Iris pigment epithelial cell (primary cell): ENCODE measurements at regions not wholly inside any gene's neighbourhood (a gene's known extent, or its start where the extent isn't known, plus 50 kb on each side); places are given as distances from the start of the nearest gene placed in this dataset.
A peak's percentile ranks its signal among the peaks of the same experiment; 100 is the strongest.

Source experiments
- DNase-seq: peaks from one replicate; pipeline ENCODE4 v3.0.0-alpha.2; 2011; ENCODE audit warnings: low read depth

- no peak for DNase-seq
Observed at GRCh38 chr3:106755336-106755735, 621.9 kb upstream of the CCDC54 start.

GRCh38 chr3:106756901-106757300 is 620.3 kb upstream of the CCDC54 start:
- DNase-seq = no peak

DNA sequence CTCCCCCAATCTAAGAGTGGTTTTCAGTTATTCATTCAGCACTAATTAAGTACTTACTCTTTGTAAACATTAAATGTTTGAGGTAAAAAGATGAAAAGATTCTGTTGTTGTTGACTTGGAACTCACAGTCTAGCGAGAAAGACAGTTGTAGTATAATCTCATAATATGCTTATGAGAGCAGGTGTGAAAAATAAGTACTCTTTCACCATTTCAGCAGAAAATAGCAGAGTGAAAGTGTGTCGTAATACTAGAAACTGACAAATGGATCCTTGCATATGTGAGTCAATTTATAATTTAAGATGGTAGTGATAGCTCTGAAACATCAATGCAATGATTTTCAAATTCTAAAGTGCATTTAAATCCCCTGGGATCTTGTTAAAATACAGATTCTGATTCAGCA is 618.8 kb upstream of the CCDC54 start:
- DNase-seq = no peak

DNA sequence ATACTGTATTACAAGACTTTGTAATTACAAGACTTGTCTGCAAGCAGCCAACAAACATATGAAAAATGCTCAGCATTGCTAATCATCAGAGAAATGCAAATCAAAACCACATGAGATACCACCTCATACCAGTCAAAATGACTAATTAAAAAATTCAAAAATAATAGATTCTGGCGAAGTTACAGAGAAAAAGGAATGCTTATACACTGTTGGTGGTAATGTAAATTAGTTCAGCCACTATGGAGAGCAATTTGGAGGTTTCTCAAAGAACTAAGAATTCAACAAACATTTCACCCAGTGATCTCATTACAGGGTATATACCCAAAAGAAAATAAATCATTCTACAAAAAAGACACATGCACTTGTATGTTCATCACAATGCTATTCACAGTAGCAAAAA is 617.5 kb upstream of the CCDC54 start:
- no peak for DNase-seq

DNA sequence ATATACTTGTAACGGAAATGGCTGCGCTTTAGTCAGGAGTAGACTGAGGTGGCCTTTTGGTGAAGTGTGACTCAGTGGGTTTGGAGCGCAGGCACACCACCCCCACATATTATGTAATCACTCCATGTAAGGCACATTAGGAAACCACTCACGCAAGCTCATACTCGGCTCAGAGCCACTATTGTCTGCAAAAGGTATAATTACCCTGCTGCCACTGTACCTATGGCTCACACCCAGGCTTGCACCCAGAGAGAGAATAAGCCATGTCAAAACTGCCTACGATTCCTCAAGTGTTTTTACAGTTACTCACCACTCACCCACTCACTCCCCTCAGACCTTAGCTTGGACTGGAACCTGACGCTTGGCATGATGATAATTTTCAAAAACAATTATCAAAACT is 611.9 kb upstream of the CCDC54 start:
- DNase-seq = peak; percentile 94

DNA sequence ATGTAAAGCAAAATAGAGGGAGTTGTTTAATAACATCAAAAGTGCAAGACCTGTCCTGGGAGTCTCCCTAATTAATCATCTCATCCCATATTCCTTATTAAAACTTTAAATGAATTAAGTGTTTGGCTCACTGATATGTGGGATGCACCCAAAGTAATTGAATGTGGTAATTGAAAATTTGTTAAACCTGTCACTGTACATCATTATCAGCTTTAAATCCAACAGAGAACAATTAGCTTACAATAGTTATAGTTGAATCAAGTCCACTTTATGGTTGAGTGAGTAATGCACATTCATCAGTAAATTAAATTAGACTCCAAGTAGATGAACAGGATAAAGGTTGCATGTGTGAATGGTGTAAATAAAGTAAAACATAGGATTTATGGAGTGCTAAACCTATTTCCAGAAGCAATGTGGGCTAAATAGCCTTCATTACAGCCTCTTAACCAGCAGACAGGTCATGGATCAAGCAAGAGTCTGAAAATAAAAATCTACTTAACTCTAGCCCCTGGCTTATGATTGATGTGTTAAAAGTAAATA is 608.2 kb upstream of the CCDC54 start:
- DNase-seq = no peak

GRCh38 chr3:106773795-106774194 is 603.4 kb upstream of the CCDC54 start:
- no peak for DNase-seq

DNA sequence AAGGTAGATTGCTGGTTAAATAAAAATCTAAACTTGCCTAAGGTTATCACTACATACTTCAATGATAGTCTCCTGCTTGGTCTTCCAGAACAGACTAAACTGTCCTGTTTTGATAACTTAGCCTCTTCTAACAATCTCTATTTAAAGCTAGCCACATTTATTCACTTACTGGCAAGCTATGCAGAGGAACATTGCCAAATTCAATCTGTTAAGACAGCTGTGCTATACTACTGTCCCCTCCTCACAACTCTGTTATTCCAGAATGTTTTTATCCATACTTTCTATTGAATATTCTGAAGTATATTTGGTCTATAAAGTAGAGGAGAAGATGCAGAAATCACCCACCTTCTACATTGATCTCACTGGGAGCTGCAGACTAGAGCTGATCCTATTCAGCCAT is 594.0 kb upstream of the CCDC54 start:
- DNase-seq = no peak

DNA sequence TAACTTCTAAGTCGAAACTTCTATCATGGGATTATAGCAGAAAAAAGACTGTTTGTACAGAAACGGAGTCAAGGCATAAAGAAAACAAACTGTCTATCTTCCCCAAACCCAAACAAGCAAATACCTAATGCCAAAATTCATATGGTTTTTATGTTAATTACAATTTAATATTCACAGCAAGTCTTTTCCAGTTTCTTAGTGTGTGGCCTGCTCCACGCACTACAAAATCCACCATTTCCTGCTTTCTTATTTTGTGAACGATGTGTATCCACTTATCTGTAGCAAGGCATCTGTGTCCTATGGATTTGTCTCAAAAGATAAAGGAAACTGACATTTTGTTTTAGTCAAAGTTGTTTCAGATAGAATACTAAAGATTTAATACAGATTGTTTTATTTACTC is 588.0 kb upstream of the CCDC54 start:
- no peak for DNase-seq

GRCh38 chr3:106792716-106793115 is 584.5 kb upstream of the CCDC54 start:
- DNase-seq = peak; percentile 46

GRCh38 chr3:106794442-106794841 is 582.8 kb upstream of the CCDC54 start:
- DNase-seq = no peak

- no peak for DNase-seq
Observed at GRCh38 chr3:106795553-106795952, 581.7 kb upstream of the CCDC54 start.

GRCh38 chr3:106797461-106797860 is 579.8 kb upstream of the CCDC54 start:
- DNase-seq = no peak

DNA sequence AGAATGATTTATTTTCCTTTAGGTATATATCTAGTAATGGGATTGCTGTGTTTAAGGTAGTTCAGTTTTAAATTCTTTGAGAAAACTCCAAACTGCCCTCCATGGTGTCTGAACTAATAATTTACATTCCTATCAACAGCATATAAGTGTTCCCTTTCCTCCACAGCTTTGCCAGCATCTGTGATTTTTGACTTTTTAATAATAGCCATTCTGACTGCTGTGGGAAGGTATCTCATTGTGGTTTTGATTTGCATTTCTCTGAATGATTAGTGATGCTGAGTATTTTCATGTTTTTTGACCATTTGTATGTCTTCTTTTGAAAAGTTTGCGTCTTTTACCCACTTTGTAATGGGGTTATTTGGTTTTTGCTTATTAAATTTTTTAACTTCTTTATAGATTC is 571.6 kb upstream of the CCDC54 start:
- DNase-seq = no peak

DNA sequence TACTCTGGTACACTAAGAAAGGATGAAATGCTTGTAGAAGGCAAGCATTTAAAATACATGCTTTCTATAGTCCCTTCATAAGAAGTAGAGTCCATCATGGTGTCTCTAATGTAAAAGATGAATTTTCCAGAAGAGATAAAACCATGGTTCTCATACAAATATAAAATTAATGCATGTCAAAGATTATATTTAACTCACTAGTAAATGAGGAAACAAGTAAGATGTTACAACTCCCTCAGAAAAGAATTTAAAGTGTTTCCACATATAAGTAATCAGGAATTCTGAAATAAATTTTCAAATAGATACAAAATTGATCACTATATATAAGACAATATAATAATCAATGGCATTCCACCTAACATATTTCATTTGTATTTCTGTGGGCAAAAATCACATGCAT is 570.3 kb upstream of the CCDC54 start:
- DNase-seq = no peak

- DNase-seq = no peak
Observed at GRCh38 chr3:106809041-106809440, 568.2 kb upstream of the CCDC54 start.

GRCh38 chr3:106809623-106810299 is 567.5 kb upstream of the CCDC54 start:
- no peak for DNase-seq

DNA sequence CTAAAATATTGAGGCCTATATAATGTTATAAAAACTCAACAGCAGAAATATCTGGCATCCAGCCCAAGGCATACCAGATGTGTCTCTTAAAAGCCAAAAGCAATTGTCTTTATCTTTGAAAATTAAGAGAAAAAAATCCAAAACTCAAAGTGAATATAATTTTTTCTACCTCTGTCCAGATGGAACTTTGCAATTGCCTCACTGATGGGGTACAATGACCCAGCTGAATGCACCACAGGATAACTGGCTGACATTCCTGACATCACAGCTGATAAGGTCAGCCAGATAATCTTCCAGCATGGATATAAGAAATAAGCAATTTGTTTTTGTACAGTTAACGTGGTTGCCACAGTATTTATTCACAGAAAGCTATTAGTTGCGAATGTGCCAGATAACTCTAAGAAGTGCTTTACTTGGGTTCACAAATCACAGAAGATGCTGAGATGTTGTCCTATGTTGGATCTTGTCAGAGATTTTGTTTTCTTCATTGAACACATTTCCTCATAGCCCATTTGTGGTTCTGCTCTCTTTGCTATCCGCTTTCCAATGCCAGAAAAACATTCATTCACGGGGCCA is 566.9 kb upstream of the CCDC54 start:
- peak; percentile 37 for DNase-seq

DNA sequence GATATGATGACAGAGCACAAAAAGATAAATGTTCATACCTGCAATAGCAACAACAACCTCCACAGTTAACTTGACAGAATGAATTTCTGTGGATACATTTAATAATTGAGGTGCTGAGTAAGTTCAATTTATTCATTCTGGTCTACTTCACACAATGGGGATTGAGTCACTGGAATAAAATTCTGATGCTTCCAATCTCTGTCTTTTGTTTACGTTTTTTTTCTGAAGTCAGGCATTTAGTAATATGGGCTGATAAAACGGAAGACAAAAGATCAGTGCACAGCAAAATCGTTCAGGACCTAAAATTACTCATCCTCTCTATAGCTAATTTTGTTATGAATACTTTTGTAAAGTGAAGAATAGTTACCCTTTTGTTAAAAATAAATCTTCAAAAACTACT is 565.9 kb upstream of the CCDC54 start:
- DNase-seq = peak; percentile 86

- DNase-seq = no peak
Observed at GRCh38 chr3:106813742-106814141, 563.5 kb upstream of the CCDC54 start.

DNA sequence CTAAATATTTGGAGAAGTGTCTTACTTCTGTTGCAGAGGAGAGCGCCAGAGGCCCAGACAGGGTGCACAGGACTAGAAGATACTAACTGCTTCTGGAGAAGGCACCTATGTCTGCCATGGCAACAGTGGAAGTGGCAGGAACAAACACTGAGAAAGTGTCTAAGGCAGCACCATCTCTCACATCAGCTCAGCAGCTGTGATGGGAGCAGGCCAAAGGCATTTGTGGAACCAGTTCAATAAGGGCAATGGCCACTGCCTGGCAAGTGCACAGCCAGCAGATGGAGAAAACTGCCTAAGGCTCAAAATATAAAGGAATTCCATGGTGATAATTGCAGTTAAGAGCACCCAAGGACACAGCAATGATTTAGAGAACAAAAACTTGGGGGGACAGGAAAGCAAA is 563.0 kb upstream of the CCDC54 start:
- no peak for DNase-seq

DNA sequence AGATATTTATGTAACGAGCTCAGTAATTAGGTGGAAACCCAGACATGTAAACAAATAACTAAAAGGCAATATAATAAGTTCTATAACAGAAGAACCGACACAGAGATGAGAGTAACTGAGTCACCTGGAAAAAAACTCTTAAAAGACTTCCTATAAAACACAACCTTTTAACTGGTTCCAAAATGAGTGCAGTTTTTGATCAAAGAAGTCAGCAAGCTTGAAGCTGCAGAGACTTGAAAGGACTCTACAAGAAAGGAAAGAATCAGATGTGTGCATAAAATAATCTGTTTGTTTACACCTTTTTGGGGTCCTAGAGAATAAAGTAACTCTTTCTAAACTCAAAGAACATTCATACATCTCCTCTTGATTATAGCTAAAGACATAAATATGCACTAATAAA is 560.4 kb upstream of the CCDC54 start:
- DNase-seq = no peak

DNA sequence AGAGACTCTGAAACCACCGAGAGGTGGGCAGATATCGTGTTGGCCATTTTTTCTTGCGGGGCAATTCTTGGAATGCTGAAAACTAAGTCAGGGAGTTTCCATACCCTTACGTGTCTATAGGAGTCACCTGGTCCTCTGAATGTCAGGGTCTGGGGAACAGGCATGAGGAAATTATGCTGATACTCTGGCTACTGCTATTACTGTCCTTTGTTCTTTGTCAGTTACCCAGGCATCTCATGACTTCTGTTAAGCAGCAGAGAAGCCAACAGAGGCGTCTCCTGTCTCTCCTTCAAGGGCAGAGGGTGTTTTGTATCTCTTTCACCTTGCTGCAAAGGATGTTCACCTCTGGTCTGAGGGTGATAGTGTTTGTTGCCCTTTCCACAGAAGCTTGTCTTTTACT is 559.5 kb upstream of the CCDC54 start:
- no peak for DNase-seq

GRCh38 chr3:106819440-106819839 is 557.8 kb upstream of the CCDC54 start:
- no peak for DNase-seq
